ENCODE measurements at regions not wholly inside any gene's neighbourhood (a gene's known extent, or its start where the extent isn't known, plus 50 kb on each side); places are given as distances from the start of the nearest gene placed in this dataset.

DNA sequence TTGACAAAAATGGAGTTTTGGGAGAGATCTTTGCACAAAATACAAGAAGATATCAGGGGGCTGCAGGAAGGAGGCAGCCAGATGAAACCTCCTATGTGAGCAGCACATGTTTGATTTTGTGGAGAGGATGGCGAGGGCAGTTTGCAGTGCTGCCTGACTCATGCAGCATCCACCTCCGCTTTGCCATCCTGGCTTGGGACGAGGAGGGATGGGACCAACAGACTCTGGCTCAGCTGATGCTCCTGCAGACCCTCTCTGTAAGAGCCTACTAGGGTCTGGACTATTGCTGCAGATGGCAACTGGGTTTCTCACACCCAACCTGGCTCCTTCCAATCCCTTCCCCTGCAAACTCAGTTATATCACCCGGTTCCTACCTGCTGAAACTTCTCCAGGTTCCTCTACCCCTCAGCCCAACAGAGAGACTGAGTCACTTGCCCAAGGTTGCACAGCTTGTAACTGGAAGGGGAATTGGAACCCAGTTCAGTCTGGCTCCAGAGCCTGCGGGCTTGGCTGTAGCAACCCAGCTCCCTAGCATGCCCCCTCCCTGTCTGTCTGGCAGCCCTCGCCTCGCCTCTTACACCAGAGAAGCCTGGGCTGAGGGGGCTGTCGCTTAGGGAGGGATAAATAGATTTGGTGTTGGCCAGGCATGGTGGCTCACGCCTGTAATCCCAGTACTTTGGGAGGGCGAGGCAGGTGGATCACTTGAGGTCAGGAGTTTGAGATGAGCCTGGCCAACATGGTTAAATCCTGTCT lies 205.8 kb downstream of the PTPRU start:
- DNase-seq (ENCODE audit: low read depth), result no peak
- Histone ChIP-seq H3K4me3 (ENCODE audit: low read depth, low read length) (no peak overlapping the region), H3K36me3 (ENCODE audit: control insufficient read depth, insufficient read depth, low read length) (no peaks in the 10 kb centered on the region), H3K27me3 (ENCODE audit: control insufficient read depth, insufficient read depth, low read length) (no peaks in the 10 kb centered on the region)
- CTCF ChIA-PET, result interaction anchor here (1.2 kb wide), 1 partner anchor 10 kb away, joined by 3 read pairs; no protein-coding TSS in a partner anchor
- TF ChIP-seq, protein P1, sequence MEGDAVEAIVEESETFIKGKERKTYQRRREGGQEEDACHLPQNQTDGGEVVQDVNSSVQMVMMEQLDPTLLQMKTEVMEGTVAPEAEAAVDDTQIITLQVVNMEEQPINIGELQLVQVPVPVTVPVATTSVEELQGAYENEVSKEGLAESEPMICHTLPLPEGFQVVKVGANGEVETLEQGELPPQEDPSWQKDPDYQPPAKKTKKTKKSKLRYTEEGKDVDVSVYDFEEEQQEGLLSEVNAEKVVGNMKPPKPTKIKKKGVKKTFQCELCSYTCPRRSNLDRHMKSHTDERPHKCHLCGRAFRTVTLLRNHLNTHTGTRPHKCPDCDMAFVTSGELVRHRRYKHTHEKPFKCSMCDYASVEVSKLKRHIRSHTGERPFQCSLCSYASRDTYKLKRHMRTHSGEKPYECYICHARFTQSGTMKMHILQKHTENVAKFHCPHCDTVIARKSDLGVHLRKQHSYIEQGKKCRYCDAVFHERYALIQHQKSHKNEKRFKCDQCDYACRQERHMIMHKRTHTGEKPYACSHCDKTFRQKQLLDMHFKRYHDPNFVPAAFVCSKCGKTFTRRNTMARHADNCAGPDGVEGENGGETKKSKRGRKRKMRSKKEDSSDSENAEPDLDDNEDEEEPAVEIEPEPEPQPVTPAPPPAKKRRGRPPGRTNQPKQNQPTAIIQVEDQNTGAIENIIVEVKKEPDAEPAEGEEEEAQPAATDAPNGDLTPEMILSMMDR (IDR thresholded peaks at IDR 0.05; ENCODE audit: insufficient read depth, low read depth, low read length), result no peak
- POLR2A ChIA-PET, result no interaction called here

DNA sequence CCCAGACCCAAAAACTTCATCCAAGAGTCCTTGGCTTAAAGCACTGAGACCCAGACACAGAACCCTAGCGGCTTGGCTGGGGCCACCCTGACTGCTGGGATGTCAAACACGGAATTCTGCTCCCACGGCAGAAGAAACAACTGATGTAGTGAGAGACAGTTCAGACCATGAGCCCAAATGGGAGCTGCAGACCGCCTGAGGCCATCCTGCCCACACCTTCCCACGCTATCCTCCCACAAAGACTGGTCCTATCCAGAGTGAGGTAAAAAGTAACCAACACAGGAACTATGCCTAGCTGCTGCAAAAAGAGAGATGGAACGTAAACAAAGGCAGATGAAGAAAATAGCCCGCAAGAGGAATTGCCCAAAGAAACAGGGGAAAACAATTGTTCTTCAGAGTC lies 203.3 kb downstream of the PTPRU start:
- TF ChIP-seq, protein P1 (IDR thresholded peaks at IDR 0.05; ENCODE audit: insufficient read depth, low read depth, low read length), result no peak
- no peak for DNase-seq (ENCODE audit: low read depth)
- no peak overlapping the region for H3K4me3 ChIP-seq (ENCODE audit: low read depth, low read length)
- H3K27me3 ChIP-seq (ENCODE audit: control insufficient read depth, insufficient read depth, low read length), result no peaks in the 10 kb centered on the region
- no peaks in the 10 kb centered on the region for H3K36me3 ChIP-seq (ENCODE audit: control insufficient read depth, insufficient read depth, low read length)
- ChIA-PET POLR2A (no interaction called here), CTCF (no interaction called here)

DNA sequence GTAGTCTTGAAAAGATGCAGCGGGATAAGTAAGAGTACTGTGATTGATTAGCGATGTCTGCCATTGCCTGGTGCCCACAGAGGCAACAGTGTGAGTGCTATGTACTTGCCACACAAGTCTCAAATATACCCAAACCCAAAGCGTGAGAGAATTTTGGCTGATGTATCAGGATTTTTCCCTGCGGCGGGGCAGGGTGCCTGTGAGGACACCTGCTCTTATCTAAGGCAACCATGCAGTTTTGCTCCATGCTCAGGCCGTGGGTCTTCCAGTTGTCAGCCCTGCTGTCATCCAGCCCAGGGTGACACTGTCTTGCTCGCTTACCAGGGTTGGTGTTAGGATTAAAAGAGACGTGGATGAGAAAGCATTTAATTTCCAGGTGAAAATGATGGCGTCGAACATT lies 202.7 kb downstream of the PTPRU start:
- Histone ChIP-seq H3K4me3 (ENCODE audit: low read depth, low read length) (no peak overlapping the region), H3K36me3 (ENCODE audit: control insufficient read depth, insufficient read depth, low read length) (no peaks in the 10 kb centered on the region), H3K27me3 (ENCODE audit: control insufficient read depth, insufficient read depth, low read length) (no peaks in the 10 kb centered on the region)
- ChIA-PET POLR2A (no interaction called here), CTCF (interaction anchor here (0.6 kb wide), 1 partner anchor 181 kb away, joined by 3 read pairs; no protein-coding TSS in a partner anchor)
- TF ChIP-seq, protein P1 (IDR thresholded peaks at IDR 0.05; ENCODE audit: insufficient read depth, low read depth, low read length), result no peak
- DNase-seq (ENCODE audit: low read depth), result no peak

DNA sequence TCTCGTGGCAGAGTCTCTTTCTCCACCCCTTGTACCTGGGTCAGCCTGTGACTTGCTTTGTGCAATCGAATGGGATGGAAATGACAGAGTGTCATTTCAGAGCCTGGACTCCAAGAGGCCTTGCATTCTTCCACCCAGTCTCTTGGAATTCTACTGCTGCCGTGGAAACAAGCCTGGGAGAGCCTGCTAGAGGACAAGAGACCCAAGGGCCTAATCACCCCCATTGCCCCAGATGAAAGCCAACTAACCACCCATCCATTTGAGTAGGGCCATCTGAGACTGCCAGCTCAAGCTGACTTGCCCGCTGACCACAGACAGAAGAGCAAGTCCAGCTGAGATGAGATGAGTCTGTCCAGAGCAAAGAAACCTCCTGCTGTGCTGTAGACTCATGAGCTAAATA lies 201.6 kb downstream of the PTPRU start:
- H3K4me3 ChIP-seq (ENCODE audit: low read depth, low read length), result no peak overlapping the region
- H3K36me3 ChIP-seq (ENCODE audit: control insufficient read depth, insufficient read depth, low read length), result no peaks in the 10 kb centered on the region
- ChIA-PET POLR2A (no interaction called here), CTCF (interaction anchor here (0.7 kb wide), 1 partner anchor 14 kb away, joined by 3 read pairs; no protein-coding TSS in a partner anchor)
- no peaks in the 10 kb centered on the region for H3K27me3 ChIP-seq (ENCODE audit: control insufficient read depth, insufficient read depth, low read length)
- no peak for DNase-seq (ENCODE audit: low read depth)
- TF ChIP-seq, protein P1 (IDR thresholded peaks at IDR 0.05; ENCODE audit: insufficient read depth, low read depth, low read length), result no peak

DNA sequence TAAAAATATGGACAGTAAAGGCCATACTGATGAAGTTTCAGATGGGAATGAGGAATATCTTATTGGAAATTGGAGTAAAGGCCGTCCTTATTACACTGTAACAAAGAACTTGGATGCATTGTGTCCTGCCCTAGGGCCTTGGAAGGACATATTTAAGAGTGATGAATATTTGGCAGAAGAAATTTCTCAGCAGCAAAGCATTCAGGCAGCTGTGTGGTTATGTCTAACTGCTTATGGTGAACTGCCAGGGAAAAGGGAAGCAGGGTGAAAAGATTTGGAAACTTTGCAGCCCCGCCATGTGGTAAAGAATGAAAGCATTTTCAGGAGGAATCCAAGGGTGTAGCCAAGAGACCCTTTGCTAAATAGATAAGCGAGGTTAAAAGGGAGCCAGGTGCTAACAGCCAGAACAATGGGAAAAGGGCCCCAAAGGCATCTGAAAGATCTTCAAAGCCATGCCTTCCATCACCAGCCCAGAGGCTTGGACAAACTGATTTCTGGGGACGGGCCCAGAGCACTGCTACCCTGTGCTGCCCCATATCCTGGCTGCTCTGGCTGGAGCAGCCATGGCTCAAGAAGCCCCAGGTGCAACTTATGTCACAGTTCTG lies 200.0 kb downstream of the PTPRU start:
- DNase-seq (ENCODE audit: low read depth), result no peak
- TF ChIP-seq, protein P1 (IDR thresholded peaks at IDR 0.05; ENCODE audit: insufficient read depth, low read depth, low read length), result no peak
- CTCF ChIA-PET, result no interaction called here

More for the DNA sequence above, 200.0 kb downstream of the PTPRU start:
- H3K4me3 ChIP-seq (ENCODE audit: low read depth, low read length), result no peak overlapping the region
- H3K36me3 ChIP-seq (ENCODE audit: control insufficient read depth, insufficient read depth, low read length), result no peaks in the 10 kb centered on the region
- no peaks in the 10 kb centered on the region for H3K27me3 ChIP-seq (ENCODE audit: control insufficient read depth, insufficient read depth, low read length)
- POLR2A ChIA-PET, result no interaction called here

Data from BJ (cell line).